ELF-1 (cell line): ENCODE measurements at regions not wholly inside any gene's neighbourhood (a gene's known extent, or its start where the extent isn't known, plus 50 kb on each side); places are given as distances from the start of the nearest gene placed in this dataset.
"Not testable (repeated sequence)": the region's sequence is repeated elsewhere in the genome, so short reads cannot be mapped to it uniquely, and the experiment has no call there.

ENCODE experiments used
- DNase-seq: peaks from one replicate; pipeline ENCODE4 v3.0.0-alpha.2; 2016; ENCODE audit warnings: low read depth, low spot score

GRCh38 chr4:173475751-173476150 is 54.3 kb downstream of the HAND2 start:
- no peak for DNase-seq

GRCh38 chr4:173469622-173470021 is 60.4 kb downstream of the HAND2 start:
- DNase-seq: no peak

GRCh38 chr4:173468314-173468713 is 61.7 kb downstream of the HAND2 start:
- DNase-seq: no peak

- DNase-seq: no peak
Observed at GRCh38 chr4:173466101-173466500, 63.9 kb downstream of the HAND2 start.

- no peak for DNase-seq
Observed at GRCh38 chr4:173464481-173464880, 65.5 kb downstream of the HAND2 start.

GRCh38 chr4:173463816-173464215 is 64.9 kb upstream of the SCRG1 start:
- no peak for DNase-seq

- no peak for DNase-seq
Observed at GRCh38 chr4:173461170-173461569, 62.3 kb upstream of the SCRG1 start.

GRCh38 chr4:173459857-173460256 is 60.9 kb upstream of the SCRG1 start:
- DNase-seq: no peak

- DNase-seq: peak; percentile 33
Observed at GRCh38 chr4:173457893-173458292, 59.0 kb upstream of the SCRG1 start.

GRCh38 chr4:173451435-173451834 is 52.5 kb upstream of the SCRG1 start:
- DNase-seq: not testable (repeated sequence)

GRCh38 chr4:173450281-173450680 is 51.4 kb upstream of the SCRG1 start:
- DNase-seq: no peak

GRCh38 chr4:173449380-173449717 is 50.4 kb upstream of the SCRG1 start:
- DNase-seq: no peak

GRCh38 chr4:173448608-173449379 is 49.9 kb upstream of the SCRG1 start:
- no peak for DNase-seq
